GM18519 (cell line): ENCODE measurements at regions not wholly inside any gene's neighbourhood (a gene's known extent, or its start where the extent isn't known, plus 50 kb on each side); places are given as distances from the start of the nearest gene placed in this dataset.

Experiments
- ATAC-seq: cut with Tn5 transposase; IDR thresholded peaks from one replicate; pipeline ENCODE4 v1.9.1; 2021; ENCODE audit warnings: mild to moderate bottlenecking, moderate library complexity; ENCODE audit not compliant: unreplicated experiment, low FRiP score

- ATAC-seq, result no peak
Measured at GRCh38 chr6:163815796-163816195, 401.3 kb downstream of the QKI start.

GRCh38 chr6:163814494-163815364 is 400.2 kb downstream of the QKI start:
- ATAC-seq, result peak; percentile 69

- ATAC-seq, result no peak
Measured at GRCh38 chr6:163813979-163814493, 399.5 kb downstream of the QKI start.

- no peak for ATAC-seq
Measured at GRCh38 chr6:163811317-163811716, 396.8 kb downstream of the QKI start.

GRCh38 chr6:163809364-163809763 is 394.8 kb downstream of the QKI start:
- ATAC-seq, result no peak

- no peak for ATAC-seq
Measured at GRCh38 chr6:163808871-163809270, 394.4 kb downstream of the QKI start.

- no peak for ATAC-seq
Measured at GRCh38 chr6:163808231-163808630, 393.7 kb downstream of the QKI start.

- ATAC-seq, result no peak
Measured at GRCh38 chr6:163806755-163807499, 392.4 kb downstream of the QKI start.

- no peak for ATAC-seq
Measured at GRCh38 chr6:163804991-163805390, 390.5 kb downstream of the QKI start.

- ATAC-seq, result no peak
Measured at GRCh38 chr6:163802267-163802666, 387.7 kb downstream of the QKI start.

- ATAC-seq, result no peak
Measured at GRCh38 chr6:163797296-163797845, 382.9 kb downstream of the QKI start.

GRCh38 chr6:163793011-163793983 is 378.8 kb downstream of the QKI start:
- peak; percentile 93 for ATAC-seq

GRCh38 chr6:163790266-163790840 is 375.8 kb downstream of the QKI start:
- ATAC-seq, result no peak

GRCh38 chr6:163789199-163789810 is 374.8 kb downstream of the QKI start:
- no peak for ATAC-seq

- ATAC-seq, result no peak
Measured at GRCh38 chr6:163786995-163787671, 372.6 kb downstream of the QKI start.

GRCh38 chr6:163782436-163783003 is 368.0 kb downstream of the QKI start:
- ATAC-seq, result peak; percentile 87

- ATAC-seq, result no peak
Measured at GRCh38 chr6:163780994-163781393, 366.5 kb downstream of the QKI start.

GRCh38 chr6:163779727-163780284 is 365.3 kb downstream of the QKI start:
- no peak for ATAC-seq
